ENCODE measurements at regions not wholly inside any gene's neighbourhood (a gene's known extent, or its start where the extent isn't known, plus 50 kb on each side); places are given as distances from the start of the nearest gene placed in this dataset.

DNA sequence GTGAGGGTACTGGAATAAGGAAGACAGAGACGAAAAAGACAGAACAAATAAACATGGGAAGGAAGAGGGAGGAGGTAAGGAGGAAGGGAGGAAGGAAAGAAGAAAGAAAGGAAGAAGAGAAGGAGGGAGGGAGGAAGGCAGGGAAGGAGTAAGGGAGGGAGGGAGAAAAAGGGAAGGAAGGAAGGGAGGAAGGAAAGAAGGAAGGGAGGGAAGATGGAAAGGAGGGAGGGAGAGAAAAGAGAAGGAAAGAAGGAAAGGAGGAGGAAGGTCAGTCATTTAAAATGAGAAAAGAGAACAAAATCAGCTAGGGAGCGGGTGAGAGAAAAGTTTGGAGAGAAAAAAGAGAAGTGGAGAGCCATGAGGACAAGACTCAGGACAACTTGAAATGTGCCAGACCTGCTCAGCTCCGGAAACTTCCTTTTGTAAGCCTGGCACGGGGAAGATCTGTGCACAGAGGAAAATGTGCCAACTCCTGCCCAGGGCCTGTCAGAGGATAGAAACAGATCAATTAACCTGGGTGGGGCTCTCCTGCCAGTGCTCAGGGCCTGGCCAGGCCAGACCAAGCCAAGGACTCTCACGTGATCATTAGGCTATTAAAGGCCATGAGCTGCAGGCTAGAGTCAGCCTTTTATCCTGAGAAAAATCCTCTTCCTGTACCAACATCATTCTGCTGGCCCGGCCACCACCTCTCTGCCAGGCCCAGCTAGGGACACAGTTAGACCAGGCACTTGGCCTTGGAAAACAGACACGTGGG, 50.1 kb upstream of the BCL6 start:
- H3K4me3 ChIP-seq (ENCODE audit: low read depth, low read length), result no peak overlapping the region
- ChIA-PET POLR2A (no interaction called here), CTCF (no interaction called here)
- TF ChIP-seq, protein P1, sequence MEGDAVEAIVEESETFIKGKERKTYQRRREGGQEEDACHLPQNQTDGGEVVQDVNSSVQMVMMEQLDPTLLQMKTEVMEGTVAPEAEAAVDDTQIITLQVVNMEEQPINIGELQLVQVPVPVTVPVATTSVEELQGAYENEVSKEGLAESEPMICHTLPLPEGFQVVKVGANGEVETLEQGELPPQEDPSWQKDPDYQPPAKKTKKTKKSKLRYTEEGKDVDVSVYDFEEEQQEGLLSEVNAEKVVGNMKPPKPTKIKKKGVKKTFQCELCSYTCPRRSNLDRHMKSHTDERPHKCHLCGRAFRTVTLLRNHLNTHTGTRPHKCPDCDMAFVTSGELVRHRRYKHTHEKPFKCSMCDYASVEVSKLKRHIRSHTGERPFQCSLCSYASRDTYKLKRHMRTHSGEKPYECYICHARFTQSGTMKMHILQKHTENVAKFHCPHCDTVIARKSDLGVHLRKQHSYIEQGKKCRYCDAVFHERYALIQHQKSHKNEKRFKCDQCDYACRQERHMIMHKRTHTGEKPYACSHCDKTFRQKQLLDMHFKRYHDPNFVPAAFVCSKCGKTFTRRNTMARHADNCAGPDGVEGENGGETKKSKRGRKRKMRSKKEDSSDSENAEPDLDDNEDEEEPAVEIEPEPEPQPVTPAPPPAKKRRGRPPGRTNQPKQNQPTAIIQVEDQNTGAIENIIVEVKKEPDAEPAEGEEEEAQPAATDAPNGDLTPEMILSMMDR (IDR thresholded peaks at IDR 0.05; ENCODE audit: insufficient read depth, low read length, missing control alignments), result no peak
- DNase-seq (ENCODE audit: low read depth, low spot score), result no peak

DNA sequence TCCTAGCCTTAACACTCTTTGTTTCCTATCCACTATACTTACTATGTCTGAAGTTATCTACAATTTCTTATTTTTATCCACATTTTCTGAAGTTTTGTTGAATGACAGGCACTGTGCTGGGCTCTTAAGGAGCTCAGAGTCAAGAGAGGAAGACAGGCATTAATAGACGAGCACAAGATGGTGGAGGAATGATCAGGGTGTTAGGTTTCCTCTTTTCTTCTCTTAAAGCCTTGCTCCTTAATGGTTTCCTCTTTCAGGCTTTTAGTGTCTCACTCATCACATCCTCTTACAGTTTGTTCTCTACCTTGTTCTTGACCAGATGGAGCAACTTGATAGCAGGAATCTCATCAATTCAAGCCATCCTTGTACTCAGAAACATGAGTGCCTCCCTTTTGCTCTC, 52.9 kb upstream of the BCL6 start:
- no peak overlapping the region for H3K4me3 ChIP-seq (ENCODE audit: low read depth, low read length)
- TF ChIP-seq, protein P1 (IDR thresholded peaks at IDR 0.05; ENCODE audit: insufficient read depth, low read length, missing control alignments), result no peak
- ChIA-PET POLR2A (no interaction called here), CTCF (no interaction called here)
- DNase-seq (ENCODE audit: low read depth, low spot score), result no peak

DNA sequence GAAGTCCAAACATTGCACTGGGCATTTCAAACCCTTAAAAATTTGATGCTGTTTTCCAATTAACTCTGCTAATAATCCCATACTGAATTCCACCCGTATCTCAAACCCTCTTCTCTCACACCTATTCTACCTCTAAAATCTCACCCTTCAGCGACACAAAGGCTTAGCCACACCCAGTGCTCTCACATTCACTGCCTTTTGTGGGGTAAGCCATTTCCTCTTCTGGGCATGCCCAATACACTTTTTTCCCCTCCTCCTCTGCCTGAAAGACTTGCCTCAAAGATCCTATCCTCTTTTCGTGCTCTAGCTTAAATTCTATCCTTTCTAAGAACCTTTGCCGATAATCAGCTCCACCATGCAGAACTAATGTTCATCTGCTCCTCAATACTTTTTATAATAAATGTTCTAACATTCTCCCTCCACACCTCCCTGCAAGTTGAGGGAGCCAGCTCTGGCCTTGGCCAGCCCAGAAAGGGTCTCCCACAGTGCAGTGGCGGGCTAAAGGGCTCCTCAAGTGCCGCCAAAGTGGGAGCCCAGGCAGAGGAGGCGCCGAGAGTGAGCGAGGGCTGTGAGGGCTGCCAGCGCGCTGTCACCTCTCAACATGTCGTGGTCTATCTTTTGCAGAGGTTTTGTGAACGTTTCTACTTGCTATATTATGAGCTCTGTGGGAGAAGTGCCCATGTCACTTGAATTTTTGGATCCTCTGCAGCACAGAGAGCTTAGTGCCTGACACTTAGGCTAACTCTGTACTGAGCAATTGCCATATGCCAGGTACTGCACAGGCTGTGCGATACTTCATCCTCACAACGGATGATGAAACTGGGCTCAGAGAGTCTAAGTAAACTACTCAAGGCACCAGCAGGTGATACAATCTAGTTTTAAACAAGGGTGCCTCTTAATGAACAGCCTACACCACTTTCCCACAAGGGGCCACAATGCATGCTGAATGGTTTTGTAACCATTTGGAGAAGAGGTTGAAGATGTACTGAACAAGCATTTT, 53.6 kb upstream of the BCL6 start:
- ChIA-PET CTCF (interaction anchor here (0.5 kb wide), 1 partner anchor 58 kb away, joined by 3 read pairs; no protein-coding TSS in a partner anchor), POLR2A (no interaction called here)
- no peak overlapping the region for H3K4me3 ChIP-seq (ENCODE audit: low read depth, low read length)
- DNase-seq (ENCODE audit: low read depth, low spot score), result no peak
- TF ChIP-seq, protein P1 (IDR thresholded peaks at IDR 0.05; ENCODE audit: insufficient read depth, low read length, missing control alignments), result no peak

DNA sequence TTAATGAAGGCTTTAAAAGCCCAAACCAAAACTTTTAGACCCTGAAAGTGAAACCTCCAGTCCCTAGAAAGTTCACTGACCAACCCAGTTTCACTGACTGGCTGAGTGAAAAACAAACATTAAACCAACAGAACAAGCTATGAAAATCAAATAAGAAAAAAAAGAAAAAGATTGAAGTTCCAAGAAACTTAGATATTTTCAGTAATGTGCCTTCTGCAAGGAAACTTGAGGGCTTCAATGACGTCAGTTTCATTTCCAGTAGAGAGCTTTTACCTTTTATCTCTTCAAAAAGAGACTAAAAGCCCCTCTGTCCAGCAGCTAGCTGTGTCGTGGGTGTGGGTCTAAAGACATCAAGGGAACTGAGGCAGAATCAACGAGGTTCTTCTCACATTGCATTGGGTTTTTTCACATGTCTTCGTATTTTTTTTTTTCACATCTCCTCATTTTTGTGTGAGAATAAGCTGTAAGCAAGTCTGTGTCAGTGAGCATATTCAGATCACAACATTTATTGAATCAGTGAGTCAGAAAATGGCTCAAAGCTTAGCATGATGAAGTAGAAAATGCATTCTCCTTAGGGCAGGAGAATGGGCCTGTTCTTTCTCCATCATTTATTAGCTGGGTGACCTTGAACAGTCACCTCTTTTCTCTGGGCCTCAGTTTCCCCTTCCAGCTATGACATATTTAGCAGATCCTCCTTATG, 54.8 kb upstream of the BCL6 start:
- CTCF ChIA-PET, result interaction anchor here (0.9 kb wide), 1 partner anchor 10 kb away, joined by 3 read pairs; no protein-coding TSS in a partner anchor

DNA sequence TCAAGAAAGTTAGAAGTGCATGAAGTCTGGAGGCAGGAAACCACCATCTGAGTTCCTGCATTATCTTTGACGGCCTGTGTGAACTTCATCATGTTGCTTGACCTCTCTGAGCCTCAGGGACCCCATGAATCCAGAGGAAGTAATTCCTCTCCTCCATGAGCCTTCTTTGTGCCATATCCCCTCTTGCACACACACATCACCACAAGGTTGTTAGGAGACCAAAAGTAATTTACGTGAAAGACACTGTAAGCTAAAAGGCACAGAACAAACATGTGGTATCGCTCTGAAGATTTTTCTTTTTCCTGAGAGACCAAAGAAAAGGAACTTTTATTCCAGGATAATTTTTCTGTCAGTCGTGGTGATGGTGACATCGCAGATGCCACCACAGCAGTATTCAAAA, 55.9 kb upstream of the BCL6 start:
- TF ChIP-seq, protein P1 (IDR thresholded peaks at IDR 0.05; ENCODE audit: insufficient read depth, low read length, missing control alignments), result no peak
- no peak for DNase-seq (ENCODE audit: low read depth, low spot score)
- no peak overlapping the region for H3K4me3 ChIP-seq (ENCODE audit: low read depth, low read length)
- CTCF ChIA-PET, result interaction anchor here (1.4 kb wide), 1 partner anchor 9 kb away, joined by 3 read pairs; no protein-coding TSS in a partner anchor
- POLR2A ChIA-PET, result no interaction called here

More for the DNA sequence above, 54.8 kb upstream of the BCL6 start:
- no peak overlapping the region for H3K4me3 ChIP-seq (ENCODE audit: low read depth, low read length)
- TF ChIP-seq, protein P1 (IDR thresholded peaks at IDR 0.05; ENCODE audit: insufficient read depth, low read length, missing control alignments), result no peak
- no peak for DNase-seq (ENCODE audit: low read depth, low spot score)
- POLR2A ChIA-PET, result no interaction called here
